GM12874 (cell line): ENCODE measurements at regions not wholly inside any gene's neighbourhood (a gene's known extent, or its start where the extent isn't known, plus 50 kb on each side); places are given as distances from the start of the nearest gene placed in this dataset.

Experiments used
- CTCF ChIP-seq: IDR thresholded peaks from 2 replicates; pipeline ENCODE4 v1.5.1; 2011; ENCODE audit warnings: low read depth, mild to moderate bottlenecking, control low read depth, low read length, moderate library complexity; ENCODE audit not compliant: insufficient read depth

- no peak for TF ChIP-seq CTCF
Observed at GRCh38 chr3:67809370-67809935, 155.0 kb upstream of the SUCLG2 start.

DNA sequence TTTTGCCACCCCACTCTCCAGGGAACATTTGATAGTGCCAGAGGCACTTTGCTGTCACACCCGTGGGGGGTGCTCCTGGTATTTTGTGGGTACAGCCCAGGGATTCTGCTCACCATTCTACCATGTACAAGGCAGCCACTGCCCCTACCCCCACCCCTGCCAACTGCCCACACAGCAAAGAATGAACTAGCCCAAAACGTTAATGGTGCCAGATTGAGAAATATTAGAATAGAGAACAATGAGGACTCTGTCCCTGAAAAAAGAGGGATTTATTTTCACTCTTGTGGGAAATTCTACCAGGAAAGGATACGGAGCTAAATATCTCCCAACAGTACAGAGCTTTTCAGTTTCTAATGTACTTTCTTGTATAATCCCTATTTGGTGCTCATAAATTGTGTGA, 154.5 kb upstream of the SUCLG2 start:
- no peak for TF ChIP-seq CTCF

DNA sequence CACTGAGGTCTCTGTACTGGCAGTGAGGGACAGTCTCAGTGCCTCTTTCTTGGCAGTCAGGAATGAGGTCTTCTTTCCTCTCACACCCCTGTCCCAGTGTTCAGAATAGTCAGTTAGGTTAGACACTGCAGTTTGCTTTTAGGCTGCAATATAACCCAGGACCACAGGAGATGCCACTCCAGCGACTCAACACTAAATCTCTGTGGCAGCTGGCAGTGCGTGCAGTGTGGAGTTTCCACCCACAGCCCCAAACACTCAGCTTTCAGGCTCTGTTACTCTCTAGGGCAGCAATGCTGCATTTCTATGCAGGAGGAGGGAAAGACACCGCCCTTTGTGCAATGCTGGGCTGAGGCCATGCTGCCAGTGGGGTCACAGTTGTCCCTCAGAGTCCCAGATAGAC, 150.2 kb upstream of the SUCLG2 start:
- TF ChIP-seq CTCF = no peak

DNA sequence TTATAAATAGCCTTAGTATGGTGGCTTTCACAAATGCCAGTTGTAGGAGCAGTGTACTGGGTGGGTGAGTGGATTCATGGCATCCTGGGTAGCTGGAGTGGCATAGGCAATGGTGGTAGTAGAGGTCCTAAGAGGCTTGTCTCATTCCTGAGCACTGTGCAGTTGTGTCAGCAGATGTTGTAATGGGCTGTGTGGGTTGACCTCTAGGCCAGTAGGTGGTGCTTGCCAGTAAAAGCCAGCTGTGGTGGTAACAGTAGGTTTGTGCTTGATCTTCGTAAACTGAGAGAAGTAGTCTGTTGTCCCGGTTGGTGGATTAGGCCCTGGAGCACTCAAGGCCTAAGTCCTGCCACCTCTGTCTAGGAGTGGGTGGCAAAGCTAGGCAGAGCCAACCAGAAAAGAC, 149.7 kb upstream of the SUCLG2 start:
- no peak for TF ChIP-seq CTCF

GRCh38 chr3:67798412-67798811, 144.0 kb upstream of the SUCLG2 start:
- TF ChIP-seq CTCF = no peak

DNA sequence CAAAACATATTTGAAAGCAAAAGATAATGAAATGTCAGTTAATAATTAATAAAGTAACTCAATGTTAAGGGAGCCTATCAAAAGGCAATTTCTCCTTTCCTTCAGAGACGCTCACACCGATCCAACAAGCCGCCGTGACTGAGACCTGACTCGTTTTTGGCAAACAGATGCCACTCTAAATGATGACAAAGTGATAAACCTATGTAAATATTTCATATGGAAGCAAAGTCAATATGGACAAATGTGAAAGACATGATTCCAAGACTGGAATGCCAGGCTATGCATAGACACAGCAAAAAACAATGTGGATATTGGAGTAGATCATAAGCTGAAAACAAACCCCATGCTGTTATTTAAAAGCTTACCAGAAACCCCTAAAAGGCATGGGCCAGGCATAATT, 137.2 kb upstream of the SUCLG2 start:
- TF ChIP-seq CTCF = no peak

- peak; percentile 71 for TF ChIP-seq CTCF
Observed at GRCh38 chr3:67790043-67790442, 135.6 kb upstream of the SUCLG2 start.

- no peak for TF ChIP-seq CTCF
Observed at GRCh38 chr3:67788396-67788795, 134.0 kb upstream of the SUCLG2 start.
